ENCODE measurements at regions not wholly inside any gene's neighbourhood (a gene's known extent, or its start where the extent isn't known, plus 50 kb on each side); places are given as distances from the start of the nearest gene placed in this dataset.

GRCh38 chr3:176088962-176089383 is 1108.3 kb downstream of the TBL1XR1 start:
- intact Hi-C loops (cut with DNase I), result no loop called here
- DNase-seq, result no peak
- Histone ChIP-seq H3K9me3 (peaks cover 0 to 24% (median 2%) of the 10 kb centered on the region in 11 donors), H3K27ac (no peak overlapping the region), H3K4me1 (no peaks in the 10 kb centered on the region), H3K27me3 (no peaks in the 10 kb centered on the region), H3K4me3 (no peak overlapping the region), H3K36me3 (no peaks in the 10 kb centered on the region)
- 91 to 93% methylated on average over 3 of the region's 3 CpGs for WGBS, 2 donors
- no peak for ATAC-seq
- TF ChIP-seq CTCF (IDR thresholded peaks at IDR 0.05), result no peak

GRCh38 chr3:176087066-176087697 is 1110.1 kb downstream of the TBL1XR1 start:
- Histone ChIP-seq H3K9me3 (peaks cover 0 to 18% (median 0%) of the 10 kb centered on the region in 11 donors), H3K27me3 (no peaks in the 10 kb centered on the region), H3K36me3 (no peaks in the 10 kb centered on the region), H3K4me3 (no peak overlapping the region), H3K27ac (no peak overlapping the region), H3K4me1 (no peaks in the 10 kb centered on the region)
- ATAC-seq (no peak), DNase-seq (no peak)
- WGBS, 2 donors, result 40 to 55% methylated on average over 2 of the region's 2 CpGs
- intact Hi-C loops (cut with DNase I), result no loop called here
- no peak for TF ChIP-seq CTCF (IDR thresholded peaks at IDR 0.05)

GRCh38 chr3:176079785-176080184 is 1117.5 kb downstream of the TBL1XR1 start:
- no peak for TF ChIP-seq CTCF (IDR thresholded peaks at IDR 0.05)
- 32 to 91% methylated on average over 1 of the region's 1 CpG for WGBS, 2 donors
- H3K36me3 ChIP-seq, result no peaks in the 10 kb centered on the region

GRCh38 chr3:176078906-176079305 is 1118.4 kb downstream of the TBL1XR1 start:
- 89 to 93% methylated on average over 1 of the region's 1 CpG for WGBS, 2 donors
- Histone ChIP-seq H3K4me1 (no peaks in the 10 kb centered on the region), H3K4me3 (no peak overlapping the region), H3K27ac (no peak overlapping the region), H3K27me3 (no peaks in the 10 kb centered on the region), H3K36me3 (no peaks in the 10 kb centered on the region), H3K9me3 (peaks cover 0 to 3% (median 0%) of the 10 kb centered on the region in 11 donors)
- intact Hi-C loops (cut with DNase I), result no loop called here
- no peak for DNase-seq
- ATAC-seq, result no peak
- no peak for TF ChIP-seq CTCF (IDR thresholded peaks at IDR 0.05)

More at GRCh38 chr3:176079785-176080184, 1117.5 kb downstream of the TBL1XR1 start:
- no peak for ATAC-seq
- Histone ChIP-seq H3K27me3 (no peaks in the 10 kb centered on the region), H3K27ac (no peak overlapping the region), H3K9me3 (peaks cover 0 to 3% (median 0%) of the 10 kb centered on the region in 11 donors), H3K4me1 (no peaks in the 10 kb centered on the region), H3K4me3 (no peak overlapping the region)
- no peak for DNase-seq
- intact Hi-C loops (cut with DNase I), result no loop called here

All from heart right ventricle (tissue), 16 donors.